ENCODE measurements at regions not wholly inside any gene's neighbourhood (a gene's known extent, or its start where the extent isn't known, plus 50 kb on each side); places are given as distances from the start of the nearest gene placed in this dataset.

DNA sequence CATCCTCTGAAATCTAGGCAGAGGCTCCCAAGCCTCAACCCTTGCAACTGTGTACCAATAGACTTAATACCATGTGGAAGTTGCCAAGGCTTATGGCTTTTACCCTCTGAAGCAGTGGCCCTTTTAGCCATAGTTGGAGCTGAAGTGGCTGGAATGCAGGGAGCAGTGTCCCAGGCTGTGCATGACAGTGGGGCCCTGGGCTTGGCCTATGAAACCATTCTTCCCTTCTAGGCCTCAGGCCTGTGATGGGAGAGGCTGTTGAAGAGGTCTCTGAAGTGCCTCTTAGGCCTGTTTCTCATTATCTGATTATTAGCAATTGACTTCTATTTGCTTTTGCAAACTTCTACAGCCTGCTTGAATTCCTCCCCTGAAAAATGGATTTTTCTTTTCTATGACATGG is 612.7 kb upstream of the ZWINT start:
- Histone ChIP-seq H3K9me3 (ENCODE audit: low read length) (peaks cover 35% of the 10 kb centered on the region), H4K20me1 (ENCODE audit: insufficient read depth, low read depth, low read length) (no peaks in the 10 kb centered on the region), H3K4me2 (ENCODE audit: low read depth, low read length, poor library complexity, severe bottlenecking) (no peak overlapping the region), H3K36me3 (ENCODE audit: insufficient read depth, low read length) (no peaks in the 10 kb centered on the region), H2AFZ (ENCODE audit: low read length) (no peak overlapping the region), H3K27me3 (ENCODE audit: low read length) (no peaks in the 10 kb centered on the region), H3K4me1 (ENCODE audit: low read length) (no peaks in the 10 kb centered on the region), H3K9me2 (replicated peaks; ENCODE audit: insufficient read depth, low read length) (no peaks in the 10 kb centered on the region), H3K79me2 (ENCODE audit: low read length) (no peaks in the 10 kb centered on the region), H3K9ac (ENCODE audit: low read length) (no peak overlapping the region), H3K27ac (ENCODE audit: low read length) (no peak overlapping the region), H3K4me3 (ENCODE audit: low read length) (no peak overlapping the region)
- DNase-seq, result no peak

DNA sequence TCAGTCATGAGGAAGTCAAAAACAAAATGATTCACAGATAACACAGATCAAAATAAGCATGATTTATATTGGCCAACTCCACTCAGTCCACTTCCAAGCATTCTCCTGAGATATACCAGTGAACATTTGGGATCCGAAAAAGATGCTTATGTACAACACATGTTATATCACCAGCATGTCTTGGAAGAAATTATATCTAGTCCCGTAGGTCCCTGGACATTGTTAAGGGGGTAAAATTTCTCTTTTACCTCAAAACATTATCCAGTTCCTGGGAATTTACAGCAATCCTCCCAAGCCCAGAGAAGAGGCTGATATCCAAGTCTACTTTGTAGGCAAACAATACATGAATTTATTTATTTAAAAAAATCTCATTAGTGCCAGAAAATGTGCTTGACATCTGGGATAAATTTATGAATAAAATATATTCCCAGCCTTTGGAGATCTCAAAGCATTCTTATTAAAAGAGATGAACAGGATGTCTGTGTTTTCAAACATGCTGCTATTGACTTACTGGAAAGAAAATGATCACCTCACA is 582.2 kb upstream of the ZWINT start:
- Histone ChIP-seq H3K9ac (ENCODE audit: low read length) (no peak overlapping the region), H3K9me2 (replicated peaks; ENCODE audit: insufficient read depth, low read length) (no peaks in the 10 kb centered on the region), H3K36me3 (ENCODE audit: insufficient read depth, low read length) (no peaks in the 10 kb centered on the region), H3K27me3 (ENCODE audit: low read length) (no peaks in the 10 kb centered on the region), H2AFZ (ENCODE audit: low read length) (no peak overlapping the region), H3K4me2 (ENCODE audit: low read depth, low read length, poor library complexity, severe bottlenecking) (no peak overlapping the region), H3K27ac (ENCODE audit: low read length) (no peak overlapping the region), H3K4me1 (ENCODE audit: low read length) (no peaks in the 10 kb centered on the region), H3K4me3 (ENCODE audit: low read length) (no peak overlapping the region), H3K79me2 (ENCODE audit: low read length) (no peaks in the 10 kb centered on the region), H3K9me3 (ENCODE audit: low read length) (peaks cover 13% of the 10 kb centered on the region), H4K20me1 (ENCODE audit: insufficient read depth, low read depth, low read length) (no peaks in the 10 kb centered on the region)
- DNase-seq, result no peak

DNA sequence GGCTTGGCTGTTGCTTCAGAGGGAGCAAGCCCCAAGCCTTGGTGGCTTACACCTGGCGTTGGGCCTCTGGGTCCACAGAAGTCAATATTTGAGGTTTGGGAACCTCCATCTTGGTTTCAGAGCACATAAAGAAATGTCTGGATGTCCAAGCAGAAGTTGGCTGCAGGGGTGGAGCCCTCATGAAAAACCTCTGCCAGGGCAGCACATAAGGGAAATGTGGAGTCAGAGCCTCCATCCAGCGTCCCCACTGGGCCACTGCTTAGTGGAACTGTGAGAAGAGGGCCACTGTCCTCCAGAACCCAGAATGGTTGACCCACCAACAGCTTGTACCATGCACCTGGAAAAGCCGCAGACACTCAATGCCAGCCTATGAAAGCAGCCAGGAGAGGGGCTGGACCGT is 573.5 kb upstream of the ZWINT start:
- Histone ChIP-seq H3K36me3 (ENCODE audit: insufficient read depth, low read length) (no peaks in the 10 kb centered on the region), H3K4me1 (ENCODE audit: low read length) (no peaks in the 10 kb centered on the region), H3K79me2 (ENCODE audit: low read length) (no peaks in the 10 kb centered on the region), H3K9ac (ENCODE audit: low read length) (no peak overlapping the region), H3K27me3 (ENCODE audit: low read length) (no peaks in the 10 kb centered on the region), H3K9me3 (ENCODE audit: low read length) (peaks cover 45% of the 10 kb centered on the region), H3K9me2 (replicated peaks; ENCODE audit: insufficient read depth, low read length) (no peaks in the 10 kb centered on the region), H3K4me3 (ENCODE audit: low read length) (no peak overlapping the region), H3K4me2 (ENCODE audit: low read depth, low read length, poor library complexity, severe bottlenecking) (no peak overlapping the region), H3K27ac (ENCODE audit: low read length) (no peak overlapping the region), H2AFZ (ENCODE audit: low read length) (no peak overlapping the region), H4K20me1 (ENCODE audit: insufficient read depth, low read depth, low read length) (no peaks in the 10 kb centered on the region)
- DNase-seq, result no peak

DNA sequence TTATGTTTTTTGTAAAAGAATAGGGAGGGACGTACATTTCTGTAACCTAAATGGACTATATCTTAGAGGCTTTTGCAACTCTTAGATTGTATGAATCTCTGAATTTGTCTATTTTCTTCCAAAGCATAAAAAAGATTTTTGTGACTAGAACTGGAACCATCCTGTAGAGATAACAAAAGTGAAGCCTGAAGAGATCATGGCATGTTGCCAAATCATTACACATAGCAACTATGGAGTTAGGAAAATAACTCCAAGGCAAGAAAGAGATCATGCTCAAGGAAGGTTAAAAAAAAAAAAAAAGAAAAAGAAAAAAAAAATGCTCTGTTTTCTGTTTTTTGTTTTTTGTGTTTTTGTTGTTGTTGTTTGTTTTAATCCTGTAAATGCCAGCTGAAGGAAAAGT is 567.7 kb upstream of the ZWINT start:
- Histone ChIP-seq H3K27ac (ENCODE audit: low read length) (no peak overlapping the region), H4K20me1 (ENCODE audit: insufficient read depth, low read depth, low read length) (no peaks in the 10 kb centered on the region), H3K9me2 (replicated peaks; ENCODE audit: insufficient read depth, low read length) (no peaks in the 10 kb centered on the region), H3K4me2 (ENCODE audit: low read depth, low read length, poor library complexity, severe bottlenecking) (no peak overlapping the region), H2AFZ (ENCODE audit: low read length) (no peak overlapping the region), H3K36me3 (ENCODE audit: insufficient read depth, low read length) (no peaks in the 10 kb centered on the region), H3K9me3 (ENCODE audit: low read length) (peaks cover 31% of the 10 kb centered on the region), H3K27me3 (ENCODE audit: low read length) (no peaks in the 10 kb centered on the region), H3K79me2 (ENCODE audit: low read length) (no peaks in the 10 kb centered on the region), H3K4me1 (ENCODE audit: low read length) (no peaks in the 10 kb centered on the region), H3K4me3 (ENCODE audit: low read length) (no peak overlapping the region), H3K9ac (ENCODE audit: low read length) (no peak overlapping the region)
- DNase-seq, result no peak

DNA sequence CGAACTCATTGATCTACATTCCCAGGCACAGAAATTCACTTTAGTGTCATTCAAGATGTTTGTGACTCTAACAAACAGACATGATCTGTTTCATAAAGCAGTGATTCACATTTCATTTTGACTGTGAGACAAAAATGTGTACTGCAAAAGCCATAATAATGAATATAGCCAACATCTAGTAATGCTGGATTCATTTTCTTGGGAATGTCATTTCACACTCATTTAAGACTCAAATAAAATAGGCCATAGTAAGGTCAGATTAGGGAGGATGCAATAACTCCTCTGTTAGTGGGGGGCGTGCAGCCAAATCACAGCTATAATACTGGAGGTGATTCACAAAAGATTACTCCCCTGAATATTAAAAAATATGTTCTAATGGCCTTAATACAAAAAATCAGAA is 566.6 kb upstream of the ZWINT start:
- Histone ChIP-seq H3K27me3 (ENCODE audit: low read length) (no peaks in the 10 kb centered on the region), H3K4me1 (ENCODE audit: low read length) (no peaks in the 10 kb centered on the region), H3K27ac (ENCODE audit: low read length) (no peak overlapping the region), H3K79me2 (ENCODE audit: low read length) (no peaks in the 10 kb centered on the region), H3K9me3 (ENCODE audit: low read length) (peaks cover 30% of the 10 kb centered on the region), H3K9me2 (replicated peaks; ENCODE audit: insufficient read depth, low read length) (no peaks in the 10 kb centered on the region), H3K4me3 (ENCODE audit: low read length) (no peak overlapping the region), H3K9ac (ENCODE audit: low read length) (no peak overlapping the region), H2AFZ (ENCODE audit: low read length) (no peak overlapping the region), H3K36me3 (ENCODE audit: insufficient read depth, low read length) (no peaks in the 10 kb centered on the region), H4K20me1 (ENCODE audit: insufficient read depth, low read depth, low read length) (no peaks in the 10 kb centered on the region), H3K4me2 (ENCODE audit: low read depth, low read length, poor library complexity, severe bottlenecking) (no peak overlapping the region)
- DNase-seq, result no peak

DNA sequence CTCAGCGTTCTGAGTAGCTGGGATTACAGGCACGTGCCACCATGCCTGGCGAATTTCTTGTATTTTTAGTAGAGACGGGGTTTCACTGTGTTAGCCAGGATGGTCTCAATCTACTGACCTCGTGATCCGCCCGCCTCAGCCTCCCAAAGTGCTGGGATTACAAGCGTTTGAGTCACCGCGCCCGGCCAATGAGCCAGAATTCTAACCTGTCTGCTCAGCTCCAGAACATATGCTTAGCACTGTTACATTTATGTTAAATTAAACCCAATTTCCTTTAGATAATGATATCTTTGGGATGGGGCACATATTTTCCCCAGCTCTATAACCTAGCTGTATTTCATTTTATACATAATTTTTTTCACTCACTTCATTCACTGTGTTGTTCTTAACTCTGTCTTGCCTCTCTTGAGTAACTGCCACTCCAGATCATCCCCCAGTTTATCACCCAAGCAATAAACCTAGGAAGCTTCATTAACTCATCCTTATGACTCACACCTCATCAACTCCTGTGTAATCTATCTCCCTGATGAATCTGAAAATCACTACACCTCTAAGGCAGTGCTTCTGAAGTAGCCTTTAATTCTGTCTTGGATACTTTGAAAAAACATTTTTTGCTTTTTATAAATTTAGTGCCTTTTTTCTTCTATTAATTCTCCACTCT is 559.7 kb upstream of the ZWINT start:
- peaks cover 40% of the 10 kb centered on the region for H3K9me3 ChIP-seq (ENCODE audit: low read length)
- no peak overlapping the region for H3K9ac ChIP-seq (ENCODE audit: low read length)
- H3K9me2 ChIP-seq (replicated peaks; ENCODE audit: insufficient read depth, low read length), result no peaks in the 10 kb centered on the region
- H3K79me2 ChIP-seq (ENCODE audit: low read length), result no peaks in the 10 kb centered on the region
- H4K20me1 ChIP-seq (ENCODE audit: insufficient read depth, low read depth, low read length), result no peaks in the 10 kb centered on the region
- H2AFZ ChIP-seq (ENCODE audit: low read length), result no peak overlapping the region
- H3K4me3 ChIP-seq (ENCODE audit: low read length), result no peak overlapping the region
- no peaks in the 10 kb centered on the region for H3K4me1 ChIP-seq (ENCODE audit: low read length)
- H3K36me3 ChIP-seq (ENCODE audit: insufficient read depth, low read length), result no peaks in the 10 kb centered on the region
- H3K4me2 ChIP-seq (ENCODE audit: low read depth, low read length, poor library complexity, severe bottlenecking), result no peak overlapping the region
- DNase-seq, result no peak
- H3K27me3 ChIP-seq (ENCODE audit: low read length), result no peaks in the 10 kb centered on the region
- no peak overlapping the region for H3K27ac ChIP-seq (ENCODE audit: low read length)

DNA sequence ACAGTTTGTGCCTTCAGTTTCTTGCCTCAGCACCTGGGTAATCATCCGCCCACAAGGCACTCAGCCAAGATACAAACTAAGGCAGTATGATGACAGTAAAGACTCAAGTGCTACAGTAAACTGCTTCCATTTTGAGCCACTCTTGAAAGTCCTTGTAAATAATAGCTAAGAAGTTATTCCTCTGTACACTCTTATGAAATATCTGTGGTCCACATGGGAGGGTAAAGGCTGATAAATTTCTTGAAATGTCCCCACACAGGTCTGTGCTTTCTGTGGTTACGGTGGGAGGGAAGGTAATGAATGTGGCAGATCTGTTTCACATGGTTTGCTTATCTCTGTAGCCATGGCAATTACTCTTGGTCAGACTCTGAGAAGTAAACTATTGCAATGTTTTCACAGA is 551.0 kb upstream of the ZWINT start:
- H2AFZ ChIP-seq (ENCODE audit: low read length), result no peak overlapping the region
- DNase-seq, result no peak
- no peaks in the 10 kb centered on the region for H3K27me3 ChIP-seq (ENCODE audit: low read length)
- no peak overlapping the region for H3K4me2 ChIP-seq (ENCODE audit: low read depth, low read length, poor library complexity, severe bottlenecking)
- H3K9ac ChIP-seq (ENCODE audit: low read length), result no peak overlapping the region
- no peaks in the 10 kb centered on the region for H3K4me1 ChIP-seq (ENCODE audit: low read length)
- no peaks in the 10 kb centered on the region for H3K36me3 ChIP-seq (ENCODE audit: insufficient read depth, low read length)
- no peak overlapping the region for H3K27ac ChIP-seq (ENCODE audit: low read length)
- no peaks in the 10 kb centered on the region for H4K20me1 ChIP-seq (ENCODE audit: insufficient read depth, low read depth, low read length)
- H3K9me3 ChIP-seq (ENCODE audit: low read length), result peaks cover 17% of the 10 kb centered on the region; the same call in 1 of the 2 replicates
- H3K79me2 ChIP-seq (ENCODE audit: low read length), result no peaks in the 10 kb centered on the region
- no peaks in the 10 kb centered on the region for H3K9me2 ChIP-seq (replicated peaks; ENCODE audit: insufficient read depth, low read length)
- no peak overlapping the region for H3K4me3 ChIP-seq (ENCODE audit: low read length)

DNA sequence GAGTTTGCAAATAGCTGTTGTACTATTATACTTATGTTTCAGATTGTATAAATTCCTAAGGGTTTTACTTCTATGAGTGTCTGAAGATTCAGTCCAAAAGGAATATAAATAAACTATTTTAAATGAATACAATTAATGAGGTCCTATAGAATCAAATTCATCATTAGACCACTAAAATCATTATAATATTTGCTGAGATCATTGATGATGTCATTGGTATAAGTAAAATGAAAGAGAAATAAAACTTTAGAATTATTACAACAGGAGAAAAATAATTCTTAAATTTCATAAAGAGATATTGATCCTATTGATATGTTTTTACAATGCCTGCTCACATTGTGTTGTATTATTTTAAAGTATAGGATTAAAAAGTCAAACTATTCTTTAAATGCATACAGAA is 544.0 kb upstream of the ZWINT start:
- H3K36me3 ChIP-seq (ENCODE audit: insufficient read depth, low read length), result no peaks in the 10 kb centered on the region
- no peaks in the 10 kb centered on the region for H3K79me2 ChIP-seq (ENCODE audit: low read length)
- no peak overlapping the region for H2AFZ ChIP-seq (ENCODE audit: low read length)
- H3K9ac ChIP-seq (ENCODE audit: low read length), result no peak overlapping the region
- no peaks in the 10 kb centered on the region for H3K9me2 ChIP-seq (replicated peaks; ENCODE audit: insufficient read depth, low read length)
- no peak overlapping the region for H3K27ac ChIP-seq (ENCODE audit: low read length)
- H4K20me1 ChIP-seq (ENCODE audit: insufficient read depth, low read depth, low read length), result no peaks in the 10 kb centered on the region
- peaks cover 14% of the 10 kb centered on the region for H3K9me3 ChIP-seq (ENCODE audit: low read length)
- no peaks in the 10 kb centered on the region for H3K4me1 ChIP-seq (ENCODE audit: low read length)
- no peaks in the 10 kb centered on the region for H3K27me3 ChIP-seq (ENCODE audit: low read length)
- no peak overlapping the region for H3K4me2 ChIP-seq (ENCODE audit: low read depth, low read length, poor library complexity, severe bottlenecking)
- H3K4me3 ChIP-seq (ENCODE audit: low read length), result no peak overlapping the region
- no peak for DNase-seq
